ENCODE measurements at regions not wholly inside any gene's neighbourhood (a gene's known extent, or its start where the extent isn't known, plus 50 kb on each side); places are given as distances from the start of the nearest gene placed in this dataset.

DNA sequence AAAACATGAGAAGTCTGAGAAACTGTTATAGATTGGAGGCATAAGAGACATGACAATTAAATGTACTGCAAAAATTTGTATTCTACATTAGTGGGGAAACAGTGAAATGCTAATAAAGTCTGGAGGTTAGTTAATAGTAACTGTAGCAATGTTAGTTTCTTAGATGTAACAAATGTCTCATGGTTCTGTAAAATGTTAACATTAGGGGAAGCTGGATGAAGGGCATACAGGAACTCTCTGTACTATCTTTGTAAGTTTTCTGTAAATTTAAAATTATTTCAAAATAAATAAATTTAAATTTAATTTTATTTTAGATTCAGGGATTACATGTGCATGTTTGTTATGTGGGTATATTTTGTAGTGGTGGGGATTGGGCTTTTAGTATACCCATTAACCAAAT is 70.0 kb upstream of the IRX6 start:
- Histone ChIP-seq H4K20me1 (ENCODE audit: insufficient read depth, low read length, poor library complexity, severe bottlenecking) (no peaks in the 10 kb centered on the region), H3K79me2 (ENCODE audit: insufficient read depth, low read length) (no peaks in the 10 kb centered on the region), H3K4me2 (ENCODE audit: low read depth, low read length, poor library complexity, severe bottlenecking) (no peak overlapping the region), H3K9ac (ENCODE audit: low read depth, low read length, poor library complexity, severe bottlenecking) (no peak overlapping the region), H3K4me3 (ENCODE audit: low read length, poor library complexity, severe bottlenecking) (no peak overlapping the region), H3K9me2 (replicated peaks; ENCODE audit: low read depth, low read length) (no peaks in the 10 kb centered on the region), H3F3A (ENCODE audit: low read depth) (no peaks in the 10 kb centered on the region), H3K9me3 (ENCODE audit: insufficient read depth, low read depth, low read length) (peaks cover 5% of the 10 kb centered on the region; the same call in 1 of the 2 replicates), H3K4me1 (ENCODE audit: insufficient read depth, low read length, poor library complexity, severe bottlenecking) (no peaks in the 10 kb centered on the region), H3K27me3 (ENCODE audit: insufficient read depth, low read length, poor library complexity, severe bottlenecking) (no peaks in the 10 kb centered on the region), H2AFZ (ENCODE audit: low read length) (no peak overlapping the region), H3K36me3 (ENCODE audit: insufficient read depth, low read length) (no peaks in the 10 kb centered on the region)
- TF ChIP-seq, protein P1, sequence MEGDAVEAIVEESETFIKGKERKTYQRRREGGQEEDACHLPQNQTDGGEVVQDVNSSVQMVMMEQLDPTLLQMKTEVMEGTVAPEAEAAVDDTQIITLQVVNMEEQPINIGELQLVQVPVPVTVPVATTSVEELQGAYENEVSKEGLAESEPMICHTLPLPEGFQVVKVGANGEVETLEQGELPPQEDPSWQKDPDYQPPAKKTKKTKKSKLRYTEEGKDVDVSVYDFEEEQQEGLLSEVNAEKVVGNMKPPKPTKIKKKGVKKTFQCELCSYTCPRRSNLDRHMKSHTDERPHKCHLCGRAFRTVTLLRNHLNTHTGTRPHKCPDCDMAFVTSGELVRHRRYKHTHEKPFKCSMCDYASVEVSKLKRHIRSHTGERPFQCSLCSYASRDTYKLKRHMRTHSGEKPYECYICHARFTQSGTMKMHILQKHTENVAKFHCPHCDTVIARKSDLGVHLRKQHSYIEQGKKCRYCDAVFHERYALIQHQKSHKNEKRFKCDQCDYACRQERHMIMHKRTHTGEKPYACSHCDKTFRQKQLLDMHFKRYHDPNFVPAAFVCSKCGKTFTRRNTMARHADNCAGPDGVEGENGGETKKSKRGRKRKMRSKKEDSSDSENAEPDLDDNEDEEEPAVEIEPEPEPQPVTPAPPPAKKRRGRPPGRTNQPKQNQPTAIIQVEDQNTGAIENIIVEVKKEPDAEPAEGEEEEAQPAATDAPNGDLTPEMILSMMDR (conservative IDR thresholded peaks at IDR 0.05; ENCODE audit: low read length): no peak
- TF ChIP-seq EZH2phosphoT487 (IDR thresholded peaks at IDR 0.05; ENCODE audit: borderline replicate concordance): no peak

DNA sequence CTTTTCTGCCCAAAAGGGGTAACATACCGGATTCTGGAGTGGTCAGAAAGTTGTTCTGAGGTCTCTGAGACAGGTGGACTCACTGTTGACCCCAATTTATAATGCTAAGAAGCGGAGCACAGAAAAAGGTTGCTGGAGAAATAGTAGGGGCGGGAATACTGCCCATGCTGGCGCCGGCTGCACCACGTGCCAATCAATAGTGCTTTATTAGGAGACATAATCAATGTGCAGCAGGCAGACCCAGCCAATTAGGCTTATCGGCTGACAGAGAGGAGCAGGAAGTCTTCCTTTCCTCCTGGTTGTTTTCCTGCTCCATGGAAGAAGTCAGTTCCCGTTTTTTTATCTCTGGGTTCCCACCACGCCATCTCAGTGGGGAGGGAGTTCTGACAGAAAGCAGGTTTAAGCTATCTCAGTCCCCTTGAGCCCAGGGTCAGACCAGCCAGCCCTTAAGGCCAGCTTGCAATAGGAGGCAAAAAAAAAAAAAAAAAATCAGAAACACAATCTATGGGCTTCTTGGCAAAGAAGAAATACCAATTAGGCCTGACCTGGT is 68.2 kb upstream of the IRX6 start:
- H3K9me3 ChIP-seq (ENCODE audit: insufficient read depth, low read depth, low read length): peaks cover 5% of the 10 kb centered on the region; the same call in 1 of the 2 replicates
- no peaks in the 10 kb centered on the region for H3K79me2 ChIP-seq (ENCODE audit: insufficient read depth, low read length)
- H3K4me1 ChIP-seq (ENCODE audit: insufficient read depth, low read length, poor library complexity, severe bottlenecking): no peaks in the 10 kb centered on the region
- TF ChIP-seq, protein P1 (conservative IDR thresholded peaks at IDR 0.05; ENCODE audit: low read length): no peak
- no peak for TF ChIP-seq EZH2phosphoT487 (IDR thresholded peaks at IDR 0.05; ENCODE audit: borderline replicate concordance)
- H3K9ac ChIP-seq (ENCODE audit: low read depth, low read length, poor library complexity, severe bottlenecking): no peak overlapping the region
- no peak overlapping the region for H3K4me3 ChIP-seq (ENCODE audit: low read length, poor library complexity, severe bottlenecking)
- H3K4me2 ChIP-seq (ENCODE audit: low read depth, low read length, poor library complexity, severe bottlenecking): no peak overlapping the region
- no peaks in the 10 kb centered on the region for H3K36me3 ChIP-seq (ENCODE audit: insufficient read depth, low read length)
- H3K27me3 ChIP-seq (ENCODE audit: insufficient read depth, low read length, poor library complexity, severe bottlenecking): no peaks in the 10 kb centered on the region
- H3F3A ChIP-seq (ENCODE audit: low read depth): no peaks in the 10 kb centered on the region
- H2AFZ ChIP-seq (ENCODE audit: low read length): no peak overlapping the region
- H4K20me1 ChIP-seq (ENCODE audit: insufficient read depth, low read length, poor library complexity, severe bottlenecking): no peaks in the 10 kb centered on the region
- no peaks in the 10 kb centered on the region for H3K9me2 ChIP-seq (replicated peaks; ENCODE audit: low read depth, low read length)

DNA sequence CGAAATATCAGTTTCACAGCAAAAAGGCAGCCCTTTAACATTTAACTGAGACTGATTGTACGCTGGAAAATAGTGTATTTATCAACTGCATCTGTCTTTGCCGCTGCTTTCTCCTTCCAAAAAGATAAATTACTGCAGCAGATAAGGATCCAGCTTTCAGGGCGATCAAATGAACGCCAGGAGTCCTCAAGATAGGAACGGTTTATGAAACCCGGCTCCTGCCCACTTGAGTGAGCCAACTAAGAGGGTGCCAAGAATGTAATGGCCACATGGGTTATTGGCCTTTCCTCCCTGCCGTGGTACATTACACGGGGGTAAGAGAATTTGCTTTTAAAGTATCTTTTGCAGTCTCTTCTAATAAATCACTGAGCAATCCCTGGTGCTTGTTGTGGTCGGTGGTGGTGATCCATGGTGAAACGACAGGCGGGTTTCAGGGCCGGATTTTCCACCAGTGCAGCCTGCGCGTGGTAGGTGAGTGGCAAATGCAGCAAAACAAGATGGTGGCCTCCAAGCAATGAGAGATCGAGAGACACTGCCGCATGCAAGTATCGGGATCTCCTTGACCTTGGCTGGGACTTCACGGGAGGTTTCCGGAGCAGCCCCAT is 67.5 kb upstream of the IRX6 start:
- no peak overlapping the region for H2AFZ ChIP-seq (ENCODE audit: low read length)
- H3K9ac ChIP-seq (ENCODE audit: low read depth, low read length, poor library complexity, severe bottlenecking): no peak overlapping the region
- no peaks in the 10 kb centered on the region for H3K4me1 ChIP-seq (ENCODE audit: insufficient read depth, low read length, poor library complexity, severe bottlenecking)

More for the DNA sequence above, 67.5 kb upstream of the IRX6 start:
- Histone ChIP-seq H3K9me2 (replicated peaks; ENCODE audit: low read depth, low read length) (no peaks in the 10 kb centered on the region), H4K20me1 (ENCODE audit: insufficient read depth, low read length, poor library complexity, severe bottlenecking) (no peaks in the 10 kb centered on the region), H3K4me2 (ENCODE audit: low read depth, low read length, poor library complexity, severe bottlenecking) (no peak overlapping the region), H3K9me3 (ENCODE audit: insufficient read depth, low read depth, low read length) (peaks cover 5% of the 10 kb centered on the region; the same call in 1 of the 2 replicates), H3K36me3 (ENCODE audit: insufficient read depth, low read length) (no peaks in the 10 kb centered on the region), H3K27me3 (ENCODE audit: insufficient read depth, low read length, poor library complexity, severe bottlenecking) (no peaks in the 10 kb centered on the region), H3F3A (ENCODE audit: low read depth) (no peaks in the 10 kb centered on the region), H3K79me2 (ENCODE audit: insufficient read depth, low read length) (no peaks in the 10 kb centered on the region), H3K4me3 (ENCODE audit: low read length, poor library complexity, severe bottlenecking) (no peak overlapping the region)
- TF ChIP-seq EZH2phosphoT487 (IDR thresholded peaks at IDR 0.05; ENCODE audit: borderline replicate concordance): no peak
- TF ChIP-seq, protein P1 (conservative IDR thresholded peaks at IDR 0.05; ENCODE audit: low read length): no peak

All from Loucy (cell line).